ENCODE measurements at regions not wholly inside any gene's neighbourhood (a gene's known extent, or its start where the extent isn't known, plus 50 kb on each side); places are given as distances from the start of the nearest gene placed in this dataset.

GRCh38 chr13:40079721-40080120 lies 424.3 kb downstream of the COG6 start:
- ATAC-seq (ENCODE audit: poor library complexity) (no peak), DNase-seq (no peak)
- intact Hi-C loops (cut with DNase I), result no loop called here

- ATAC-seq (ENCODE audit: poor library complexity) (no peak), DNase-seq (no peak)
- intact Hi-C loops (cut with DNase I), result no loop called here
These were observed 425.2 kb downstream of the COG6 start for GRCh38 chr13:40080676-40081075.

GRCh38 chr13:40082639-40083038 lies 427.2 kb downstream of the COG6 start:
- no peak for ATAC-seq (ENCODE audit: poor library complexity)
- intact Hi-C loops (cut with DNase I), result no loop called here

GRCh38 chr13:40083841-40084240 lies 428.4 kb downstream of the COG6 start:
- intact Hi-C loops (cut with DNase I), result no loop called here
- DNase-seq, result no peak
- no peak for ATAC-seq (ENCODE audit: poor library complexity)

More at GRCh38 chr13:40082639-40083038, 427.2 kb downstream of the COG6 start:
- no peak for DNase-seq

- ATAC-seq (ENCODE audit: poor library complexity) (no peak), DNase-seq (no peak)
- intact Hi-C loops (cut with DNase I), result no loop called here
These were observed 429.5 kb downstream of the COG6 start for GRCh38 chr13:40084934-40085333.

GRCh38 chr13:40087091-40088002 lies 431.9 kb downstream of the COG6 start:
- DNase-seq (no peak), ATAC-seq (ENCODE audit: poor library complexity) (no peak)
- intact Hi-C loops (cut with DNase I), result no loop called here

- ATAC-seq (ENCODE audit: poor library complexity) (no peak), DNase-seq (no peak)
- intact Hi-C loops (cut with DNase I), result no loop called here
These were observed 438.6 kb downstream of the COG6 start for GRCh38 chr13:40094056-40094455.

- intact Hi-C loops (cut with DNase I), result no loop called here
- no peak for DNase-seq
- ATAC-seq (ENCODE audit: poor library complexity), result no peak
These were observed 440.4 kb downstream of the COG6 start for GRCh38 chr13:40095695-40096356.

GRCh38 chr13:40096357-40096901 lies 441.0 kb downstream of the COG6 start:
- ATAC-seq (ENCODE audit: poor library complexity) (no peak), DNase-seq (no peak)
- intact Hi-C loops (cut with DNase I), result no loop called here

- intact Hi-C loops (cut with DNase I), result no loop called here
- no peak for ATAC-seq (ENCODE audit: poor library complexity)
- DNase-seq, result no peak
These were observed 442.8 kb downstream of the COG6 start for GRCh38 chr13:40098246-40098645.

GRCh38 chr13:40101708-40102359 lies 446.4 kb downstream of the COG6 start:
- ATAC-seq (ENCODE audit: poor library complexity), result no peak
- DNase-seq, result no peak
- intact Hi-C loops (cut with DNase I), result no loop called here

- ATAC-seq (ENCODE audit: poor library complexity) (no peak), DNase-seq (no peak)
- intact Hi-C loops (cut with DNase I), result no loop called here
These were observed 446.9 kb downstream of the COG6 start for GRCh38 chr13:40102360-40102727.

- no peak for DNase-seq
These were observed 447.4 kb downstream of the COG6 start for GRCh38 chr13:40102854-40103253.

GRCh38 chr13:40103864-40104263 lies 448.4 kb downstream of the COG6 start:
- no peak for ATAC-seq (ENCODE audit: poor library complexity)
- intact Hi-C loops (cut with DNase I), result no loop called here
- DNase-seq, result no peak

More at GRCh38 chr13:40102854-40103253, 447.4 kb downstream of the COG6 start:
- intact Hi-C loops (cut with DNase I), result no loop called here
- no peak for ATAC-seq (ENCODE audit: poor library complexity)

- intact Hi-C loops (cut with DNase I), result no loop called here
- no peak for DNase-seq
- ATAC-seq (ENCODE audit: poor library complexity), result no peak
These were observed 449.8 kb downstream of the COG6 start for GRCh38 chr13:40105231-40105630.

- no peak for DNase-seq
- no peak for ATAC-seq (ENCODE audit: poor library complexity)
- intact Hi-C loops (cut with DNase I), result no loop called here
These were observed 453.9 kb downstream of the COG6 start for GRCh38 chr13:40109351-40109844.

GRCh38 chr13:40113643-40114304 lies 458.3 kb downstream of the COG6 start:
- intact Hi-C loops (cut with DNase I), result no loop called here
- DNase-seq (no peak), ATAC-seq (ENCODE audit: poor library complexity) (no peak)

- DNase-seq (no peak), ATAC-seq (ENCODE audit: poor library complexity) (no peak)
- intact Hi-C loops (cut with DNase I), result no loop called here
These were observed 458.9 kb downstream of the COG6 start for GRCh38 chr13:40114305-40114896.

Data from Right ventricle myocardium superior (tissue), 1 donor.